Calu3 (cell line): ENCODE measurements at regions not wholly inside any gene's neighbourhood (a gene's known extent, or its start where the extent isn't known, plus 50 kb on each side); places are given as distances from the start of the nearest gene placed in this dataset.

ENCODE experiments used
- BruUV-seq: library from RNA; stranded (reverse); fragments of 400-500 nt; replicated peaks from 2 replicates; lab custom pipeline; 2021; lab: Mats Ljungman, UMichigan
- CTCF ChIA-PET: fragments of 300-600 bp; sonication (Branson Sonifier 250); formaldehyde crosslinking; loops from one replicate; lab custom pipeline; 2022; ENCODE audit warnings: antibody characterized with exemption; lab: Charles Lee
- DNase-seq: peaks from one replicate; pipeline ENCODE4 v3.0.0; 2022
- H3K27ac Mint-ChIP-seq: one replicate; pipeline ENCODE4 v1.8.0; 2022; ENCODE audit warnings: mixed read lengths; ENCODE audit not compliant: unreplicated experiment
- H3K27me3 Mint-ChIP-seq: one replicate; pipeline ENCODE4 v1.8.0; 2022; ENCODE audit warnings: mixed read lengths; ENCODE audit not compliant: unreplicated experiment
- H3K36me3 Mint-ChIP-seq: one replicate; pipeline ENCODE4 v1.8.0; 2022; ENCODE audit warnings: mild to moderate bottlenecking, moderate library complexity, mixed read lengths; ENCODE audit not compliant: insufficient read depth, unreplicated experiment
- H3K4me1 Mint-ChIP-seq: one replicate; pipeline ENCODE4 v1.8.0; 2022; ENCODE audit warnings: mild to moderate bottlenecking, low read depth, mixed read lengths; ENCODE audit not compliant: unreplicated experiment
- H3K4me3 Mint-ChIP-seq: one replicate; pipeline ENCODE4 v1.8.0; 2022; ENCODE audit warnings: mild to moderate bottlenecking, low read depth, moderate library complexity, mixed read lengths; ENCODE audit not compliant: unreplicated experiment
- H3K9me3 Mint-ChIP-seq: one replicate; pipeline ENCODE4 v1.8.0; 2022; ENCODE audit warnings: low read depth, mixed read lengths; ENCODE audit not compliant: unreplicated experiment
- CTCF ChIP-seq: fragments of 200-600 bp; IDR thresholded peaks from one replicate; pipeline ENCODE4 v1.8.0; 2022; ENCODE audit warnings: antibody characterized with exemption; ENCODE audit not compliant: unreplicated experiment
- intact Hi-C: fragments of 100-400 bp; cut with micrococcal nuclease; formaldehyde crosslinking; loops from one replicate; pipeline ENCODE4 v1.10.0; 2022; ENCODE audit not compliant: unreplicated experiment

GRCh38 chr1:14031461-14031860, 331.5 kb downstream of the PRDM2 start:
- no peak overlapping the region for H3K27ac Mint-ChIP-seq
- DNase-seq: no peak
- H3K9me3 Mint-ChIP-seq: peaks cover 11% of the 10 kb centered on the region
- no peaks in the 10 kb centered on the region for H3K36me3 Mint-ChIP-seq
- H3K4me1 Mint-ChIP-seq: no peaks in the 10 kb centered on the region
- TF ChIP-seq CTCF: no peak
- CTCF ChIA-PET: no interaction called here
- intact Hi-C loops: no loop called here
- no peak overlapping the region for H3K4me3 Mint-ChIP-seq
- no peaks in the 10 kb centered on the region for H3K27me3 Mint-ChIP-seq
- no TSS peak for BruUV-seq

DNA sequence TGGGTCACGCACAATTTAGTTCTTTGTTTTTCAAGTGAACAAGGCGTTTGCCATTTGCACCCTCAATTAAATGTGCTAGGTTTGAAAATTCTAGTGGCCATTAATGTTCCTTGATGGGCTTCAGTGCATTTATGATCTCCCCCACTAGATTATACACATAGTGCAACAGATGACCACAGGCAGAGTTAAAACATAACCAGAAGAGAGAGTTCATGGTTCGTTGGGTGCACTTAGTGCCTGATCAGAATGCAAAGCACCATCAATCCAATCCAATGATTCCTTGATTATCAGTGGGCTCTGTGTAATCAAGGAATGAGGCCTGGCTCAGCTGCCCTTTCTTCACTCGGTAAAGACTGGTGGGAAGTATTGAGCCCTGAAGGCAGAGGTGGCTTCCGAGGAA, 334.5 kb downstream of the PRDM2 start:
- Mint-ChIP-seq H3K9me3 (peaks cover 8% of the 10 kb centered on the region), H3K4me3 (no peak overlapping the region), H3K4me1 (no peaks in the 10 kb centered on the region), H3K27me3 (no peaks in the 10 kb centered on the region), H3K27ac (no peak overlapping the region), H3K36me3 (no peaks in the 10 kb centered on the region)
- no peak for DNase-seq
- TF ChIP-seq CTCF: no peak
- intact Hi-C loops: no loop called here
- no TSS peak for BruUV-seq
- CTCF ChIA-PET: no interaction called here

- H3K27ac Mint-ChIP-seq: no peak overlapping the region
- intact Hi-C loops: no loop called here
- no peak for TF ChIP-seq CTCF
- no peak for DNase-seq
- no peak overlapping the region for H3K4me3 Mint-ChIP-seq
- no TSS peak for BruUV-seq
- peaks cover 17% of the 10 kb centered on the region for H3K9me3 Mint-ChIP-seq
- no peaks in the 10 kb centered on the region for H3K4me1 Mint-ChIP-seq
- H3K36me3 Mint-ChIP-seq: no peaks in the 10 kb centered on the region
- CTCF ChIA-PET: no interaction called here
- no peaks in the 10 kb centered on the region for H3K27me3 Mint-ChIP-seq
Measured at GRCh38 chr1:14037101-14037847, 337.3 kb downstream of the PRDM2 start.

- Mint-ChIP-seq H3K4me3 (no peak overlapping the region), H3K4me1 (no peaks in the 10 kb centered on the region), H3K9me3 (peaks cover 22% of the 10 kb centered on the region), H3K27ac (no peak overlapping the region), H3K36me3 (no peaks in the 10 kb centered on the region), H3K27me3 (no peaks in the 10 kb centered on the region)
- CTCF ChIA-PET: no interaction called here
- no peak for DNase-seq
- intact Hi-C loops: no loop called here
- no TSS peak for BruUV-seq
- TF ChIP-seq CTCF: no peak
Measured at GRCh38 chr1:14039582-14040430, 339.8 kb downstream of the PRDM2 start.
